SK-N-SH (cell line): ENCODE measurements at regions not wholly inside any gene's neighbourhood (a gene's known extent, or its start where the extent isn't known, plus 50 kb on each side); places are given as distances from the start of the nearest gene placed in this dataset.

Experiments
- CTCF ChIA-PET: fragments of 300-600, 350-600 bp; formaldehyde crosslinking; extraction: SDS; loops from one replicate; lab custom pipeline; 2021; lab: Yijun Ruan, JAX
- POLR2A ChIA-PET: fragments of 350-600 bp; sonication (Branson Sonifier 250); formaldehyde crosslinking; extraction: SDS; loops from one replicate; lab custom pipeline; 2020; ENCODE audit warnings: antibody characterized with exemption, inconsistent platforms; lab: Yijun Ruan, JAX
- DNase-seq: peaks from one replicate; pipeline ENCODE4 v3.0.0; 2012
- H2AFZ ChIP-seq: fragments of 200-600 bp; sonication (generic); 2 replicates; pipeline ENCODE4 v1.8.1; 2016; ENCODE audit warnings: antibody characterized with exemption, mild to moderate bottlenecking, low read depth
- H3F3A ChIP-seq: fragments of 200-600 bp; sonication (generic); replicated peaks from 2 replicates; pipeline ENCODE3; 2016; ENCODE audit warnings: antibody characterized with exemption, mild to moderate bottlenecking; ENCODE audit not compliant: insufficient read depth
- H3K27ac ChIP-seq, 2 experiments: fragments of 200-500 bp in 1 of 2; fragments of 200-600 bp in 1 of 2; sonication (Bioruptor generic) in 1 of 2; sonication (generic), shearing (Covaris generic) in 1 of 2; 2 replicates each; pipeline versions ENCODE4 v1.5.1 to v1.6.1; 2014 to 2016; ENCODE audit warnings: low read depth in 2 of 2, inconsistent platforms in 1 of 2, low read length in 1 of 2, mild to moderate bottlenecking in 1 of 2, mixed read lengths in 1 of 2
- H3K27me3 ChIP-seq: fragments of 200-600 bp; sonication (generic), shearing (Covaris generic); 2 replicates; pipeline ENCODE4 v1.6.1; 2016; ENCODE audit warnings: mixed run types; ENCODE audit not compliant: insufficient read depth
- H3K36me3 ChIP-seq, 2 experiments: fragments of 200-500 bp in 1 of 2; fragments of 200-600 bp in 1 of 2; sonication (Bioruptor generic) in 1 of 2; sonication (generic) in 1 of 2; replicated peaks in 1 of 2; 2 replicates each; pipeline versions ENCODE3 to v1.5.1; 2014 to 2016; ENCODE audit warnings: low read length in 1 of 2, mild to moderate bottlenecking in 1 of 2; ENCODE audit not compliant: insufficient read depth in 2 of 2, control insufficient read depth in 1 of 2
- H3K4me1 ChIP-seq, 2 experiments: fragments of 200-500 bp in 1 of 2; fragments of 200-600 bp in 1 of 2; sonication (Bioruptor generic) in 1 of 2; sonication (generic), shearing (Covaris generic) in 1 of 2; 2 replicates each; pipeline versions ENCODE4 v1.5.1 to v1.6.1; 2014 to 2016; ENCODE audit warnings: low read depth in 1 of 2, low read length in 1 of 2, mixed run types in 1 of 2; ENCODE audit not compliant: insufficient read depth in 2 of 2, control insufficient read depth in 1 of 2
- H3K4me2 ChIP-seq: fragments of 200-600 bp; sonication (generic), shearing (Covaris generic); 2 replicates; pipeline ENCODE4 v1.6.1; 2017; ENCODE audit warnings: mixed run types
- H3K4me3 ChIP-seq, 2 experiments: fragments of 200-500 bp in 1 of 2; fragments of 200-600 bp in 1 of 2; sonication (Bioruptor generic) in 1 of 2; sonication (generic), shearing (Covaris generic) in 1 of 2; 2 replicates each; pipeline versions ENCODE4 v1.5.1 to v1.8.1; 2014 to 2016; ENCODE audit warnings: low read depth in 2 of 2, inconsistent platforms in 1 of 2, low read length in 1 of 2, mild to moderate bottlenecking in 1 of 2, mixed read lengths in 1 of 2, moderate library complexity in 1 of 2
- H3K79me2 ChIP-seq: fragments of 200-600 bp; sonication (generic); 2 replicates; pipeline ENCODE4 v1.8.1; 2017; ENCODE audit warnings: mild to moderate bottlenecking; ENCODE audit not compliant: insufficient read depth
- H3K9ac ChIP-seq: fragments of 200-600 bp; sonication (generic); 2 replicates; pipeline ENCODE4 v1.6.1; 2017; ENCODE audit warnings: mixed run types
- H3K9me2 ChIP-seq: fragments of 200-600 bp; sonication (generic); 2 replicates; pipeline ENCODE4 v1.6.1; 2017; ENCODE audit warnings: mixed run types
- H3K9me3 ChIP-seq: fragments of 200-600 bp; sonication (generic); 2 replicates; pipeline ENCODE4 v1.6.1; 2017; ENCODE audit warnings: mixed run types, mild to moderate bottlenecking, moderate library complexity
- H4K20me1 ChIP-seq: fragments of 200-600 bp; sonication (generic); 2 replicates; pipeline ENCODE4 v1.6.1; 2017; ENCODE audit warnings: mild to moderate bottlenecking, mixed run types; ENCODE audit not compliant: insufficient read depth
- CHD2 ChIP-seq: fragments of 150-350 bp; IDR thresholded peaks from 2 replicates; pipeline ENCODE4 v1.6.1; 2018; ENCODE audit warnings: low read length; ENCODE audit not compliant: partially characterized antibody
- CTCF ChIP-seq: fragments of 200-600 bp; sonication (generic); IDR thresholded peaks from 2 replicates; pipeline ENCODE4 v1.6.1; 2017; ENCODE audit warnings: antibody characterized with exemption, mild to moderate bottlenecking, moderate library complexity
- ELF1 ChIP-seq: IDR thresholded peaks from 2 replicates; pipeline ENCODE4 v1.4.0; 2012
- GABPA ChIP-seq: IDR thresholded peaks from 2 replicates; pipeline ENCODE4 v1.4.0; 2012; ENCODE audit warnings: low read depth, mild to moderate bottlenecking
- JUND ChIP-seq: IDR thresholded peaks from 2 replicates; pipeline ENCODE4 v1.4.0; 2012
- MEF2A ChIP-seq: IDR thresholded peaks from 2 replicates; pipeline ENCODE4 v1.4.0; 2012; ENCODE audit warnings: low read depth, borderline replicate concordance
- NRF1 ChIP-seq: IDR thresholded peaks from 2 replicates; pipeline ENCODE4 v1.6.1; 2012; ENCODE audit warnings: low read depth, mild to moderate bottlenecking, low read length
- POLR2AphosphoS5 ChIP-seq: IDR thresholded peaks from 2 replicates; pipeline ENCODE4 v1.6.1; 2012; ENCODE audit warnings: low read depth, low read length
- RAD21 ChIP-seq: IDR thresholded peaks from 2 replicates; pipeline ENCODE4 v1.6.1; 2012; ENCODE audit warnings: mild to moderate bottlenecking, low read length
- RCOR1 ChIP-seq: fragments of 150-350 bp; IDR thresholded peaks from 2 replicates; pipeline ENCODE4 v1.6.1; 2017; ENCODE audit warnings: antibody characterized with exemption, low read length
- REST ChIP-seq: IDR thresholded peaks from 2 replicates; pipeline ENCODE4 v1.6.1; 2012; ENCODE audit warnings: mild to moderate bottlenecking, low read depth, low read length, moderate library complexity
- RFX5 ChIP-seq: IDR thresholded peaks from 2 replicates; pipeline ENCODE4 v1.6.1; 2012; ENCODE audit warnings: mild to moderate bottlenecking, improper control_type of control experiment, low read length
- SIN3A ChIP-seq: IDR thresholded peaks from 2 replicates; pipeline ENCODE4 v1.6.1; 2012; ENCODE audit warnings: low read depth, mild to moderate bottlenecking, low read length, moderate library complexity, borderline replicate concordance
- SMC3 ChIP-seq: IDR thresholded peaks from 2 replicates; pipeline ENCODE4 v1.6.1; 2012; ENCODE audit warnings: low read depth, low read length, improper control_type of control experiment
- TCF12 ChIP-seq: IDR thresholded peaks from 2 replicates; pipeline ENCODE4 v1.4.0; 2012
- YY1 ChIP-seq: IDR thresholded peaks from 2 replicates; pipeline ENCODE4 v1.4.0; 2012; ENCODE audit warnings: low read depth, mild to moderate bottlenecking
- WGBS: methylation state at CpG from one replicate; pipeline ENCODE4 v1.1.6; 2017; ENCODE audit warnings: low lambda C conversion rate; 5-methylcytosine and 5-hydroxymethylcytosine counted together

GRCh38 chr6:11868392-11868791, 89.8 kb upstream of the ADTRP start:
- POLR2A ChIA-PET, result no interaction called here
- H3K4me2 ChIP-seq, result no peak overlapping the region
- no peak for DNase-seq

GRCh38 chr6:11865680-11866300, 87.2 kb upstream of the ADTRP start:
- Histone ChIP-seq H3K4me2 (no peak overlapping the region), H3K4me3 (no peak overlapping the region), H3K27ac (no peak overlapping the region), H3K9ac (no peak overlapping the region), H3K79me2 (no peaks in the 10 kb centered on the region), H3K4me1 (0 out of 4 replicates have a peak, but pooled peaks cover 0 to 7% of the 10 kb centered on the region in 2 experiments), H4K20me1 (no peaks in the 10 kb centered on the region), H3F3A (no peaks in the 10 kb centered on the region), H2AFZ (0 out of 2 replicates have a peak overlapping the region, but pooled peaks have one; percentile 41), H3K36me3 (no peaks in the 10 kb centered on the region), H3K27me3 (no peaks in the 10 kb centered on the region), H3K9me3 (no peaks in the 10 kb centered on the region), H3K9me2 (no peaks in the 10 kb centered on the region)
- ChIA-PET CTCF (no interaction called here), POLR2A (no interaction called here)
- no peak for DNase-seq
- WGBS, result 92% methylated on average over 8 of the region's 8 CpGs
- no peak for TF ChIP-seq RFX5
- no peak for TF ChIP-seq RAD21
- no peak for TF ChIP-seq REST
- TF ChIP-seq POLR2AphosphoS5, result no peak
- TF ChIP-seq NRF1, result no peak
- TF ChIP-seq JUND, result no peak
- TF ChIP-seq CTCF, result no peak

More at GRCh38 chr6:11868392-11868791, 89.8 kb upstream of the ADTRP start:
- H3K36me3 ChIP-seq, result no peaks in the 10 kb centered on the region
- 0 out of 4 replicates have a peak, but pooled peaks cover 0 to 7% of the 10 kb centered on the region in 2 experiments for H3K4me1 ChIP-seq
- no peaks in the 10 kb centered on the region for H3F3A ChIP-seq
- 88% methylated on average over 6 of the region's 6 CpGs for WGBS
- no peak overlapping the region for H3K9ac ChIP-seq
- no peaks in the 10 kb centered on the region for H3K79me2 ChIP-seq
- no peak overlapping the region for H3K27ac ChIP-seq
- H3K9me3 ChIP-seq, result no peaks in the 10 kb centered on the region
- no peaks in the 10 kb centered on the region for H3K9me2 ChIP-seq
- CTCF ChIA-PET, result no interaction called here
- no peaks in the 10 kb centered on the region for H4K20me1 ChIP-seq
- H2AFZ ChIP-seq, result no peak overlapping the region
- H3K4me3 ChIP-seq, result no peak overlapping the region
- TF ChIP-seq REST (no peak), YY1 (no peak), POLR2AphosphoS5 (no peak), ELF1 (no peak), JUND (no peak), TCF12 (no peak), GABPA (no peak), RCOR1 (no peak), SIN3A (no peak), MEF2A (no peak), CHD2 (no peak), SMC3 (no peak), RFX5 (no peak)
- TF ChIP-seq, all 33 proteins: peak for 0
- H3K27me3 ChIP-seq, result no peaks in the 10 kb centered on the region
